Left hindlimb (tissue), 1 donor: ENCODE measurements at regions not wholly inside any gene's neighbourhood (a gene's known extent, or its start where the extent isn't known, plus 50 kb on each side); places are given as distances from the start of the nearest gene placed in this dataset.
A peak's percentile ranks its signal among the peaks of the same experiment; 100 is the strongest.
"Not testable (repeated sequence)": the region's sequence is repeated elsewhere in the genome, so short reads cannot be mapped to it uniquely, and the experiment has no call there.

Experiments
- DNase-seq: peaks from one replicate; pipeline ENCODE4 v3.0.0-alpha.2; 2018

DNA sequence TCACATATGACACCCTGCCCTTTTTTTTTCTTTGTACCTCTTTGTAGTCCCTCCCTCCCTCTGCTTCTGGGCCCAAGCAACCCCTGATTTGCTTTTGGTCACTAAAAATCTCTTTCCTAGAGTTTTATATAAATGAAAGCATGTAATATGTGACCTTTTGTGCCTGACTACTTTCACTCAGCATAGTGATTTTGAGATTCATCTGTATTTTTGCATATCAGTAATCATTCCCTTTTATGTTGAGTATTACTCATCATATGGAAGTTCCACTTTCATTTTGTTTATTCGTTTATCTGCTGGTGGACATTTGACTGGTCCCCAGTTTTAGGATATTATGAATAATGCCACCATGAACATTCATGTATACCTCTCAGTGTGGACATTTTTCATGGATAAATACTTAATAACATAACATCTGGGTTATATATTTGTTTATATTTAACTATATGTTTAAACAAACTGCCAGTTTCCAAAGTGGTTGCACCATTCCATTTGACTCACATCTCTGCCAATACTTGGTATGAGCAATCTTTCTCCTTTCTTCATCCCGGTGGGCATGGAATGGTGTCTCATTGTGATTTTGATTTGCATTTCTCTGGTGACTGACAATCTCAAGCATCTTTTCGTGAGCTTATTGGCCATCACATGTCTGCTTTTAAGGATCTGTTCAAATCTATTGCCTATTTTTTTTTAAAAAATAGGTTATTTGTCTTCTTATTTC, 115.7 kb upstream of the S1PR3 start:
- DNase-seq = no peak

GRCh38 chr9:88880199-88880598, 111.1 kb upstream of the S1PR3 start:
- DNase-seq = no peak

DNA sequence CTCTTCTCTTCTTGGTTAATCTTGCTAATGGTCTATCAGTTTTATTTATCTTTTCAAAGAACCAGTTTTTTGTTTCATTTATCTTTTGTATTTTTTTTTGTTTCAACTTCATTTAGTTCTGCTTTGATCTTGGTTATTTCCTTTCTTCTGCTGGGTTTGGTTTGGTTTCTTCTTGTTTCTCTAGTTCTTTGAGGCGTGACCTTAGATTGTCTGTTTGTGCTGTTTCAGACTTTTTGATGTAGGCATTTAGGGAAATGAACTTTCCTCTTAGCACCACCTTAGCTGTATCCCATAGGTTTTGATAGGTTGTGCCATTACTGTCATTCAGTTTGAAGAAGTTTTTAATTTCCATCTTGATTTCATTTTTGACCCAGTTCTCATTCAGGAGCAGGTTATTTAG, 107.0 kb upstream of the S1PR3 start:
- DNase-seq = not testable (repeated sequence)

GRCh38 chr9:88886762-88887161, 104.5 kb upstream of the S1PR3 start:
- not testable (repeated sequence) for DNase-seq

DNA sequence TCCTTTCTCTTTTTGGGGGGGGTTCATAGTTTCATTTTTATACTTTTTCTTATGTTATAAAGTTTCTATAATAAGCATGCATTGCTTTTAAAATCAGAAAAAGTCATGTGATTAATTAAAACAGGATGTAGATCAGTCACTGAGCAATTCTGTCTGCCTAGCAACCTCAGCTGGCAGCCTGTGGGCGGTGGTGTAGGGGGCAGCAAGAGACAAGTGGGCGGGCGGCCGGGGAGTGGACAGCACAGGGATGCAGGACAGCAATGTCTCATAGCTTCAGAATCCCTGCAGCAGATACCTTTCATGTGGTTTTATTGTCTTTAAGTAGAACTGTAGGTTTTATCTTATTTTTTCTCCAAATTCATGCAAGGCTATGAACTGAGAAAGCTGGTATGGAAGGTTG, 101.9 kb upstream of the S1PR3 start:
- no peak for DNase-seq

DNA sequence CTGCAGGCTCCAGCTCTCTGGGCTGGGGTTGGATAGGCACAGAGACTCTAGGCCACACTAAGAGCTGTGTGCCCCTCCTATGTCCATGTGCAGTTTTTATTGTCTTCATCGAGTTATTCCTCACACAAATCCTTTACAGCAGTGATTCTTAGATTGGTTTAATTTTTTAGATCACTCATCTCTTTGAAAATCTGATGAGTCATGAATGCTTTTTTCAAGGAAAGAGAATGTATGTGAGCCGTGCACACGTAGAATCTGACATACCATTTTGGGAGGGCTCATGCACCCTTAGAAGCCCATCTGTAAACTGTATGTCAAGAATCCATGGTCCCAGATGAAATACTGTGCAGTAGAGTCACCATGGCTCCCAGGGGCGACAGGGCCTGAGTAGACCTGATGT, 100.7 kb upstream of the S1PR3 start:
- DNase-seq = no peak

DNA sequence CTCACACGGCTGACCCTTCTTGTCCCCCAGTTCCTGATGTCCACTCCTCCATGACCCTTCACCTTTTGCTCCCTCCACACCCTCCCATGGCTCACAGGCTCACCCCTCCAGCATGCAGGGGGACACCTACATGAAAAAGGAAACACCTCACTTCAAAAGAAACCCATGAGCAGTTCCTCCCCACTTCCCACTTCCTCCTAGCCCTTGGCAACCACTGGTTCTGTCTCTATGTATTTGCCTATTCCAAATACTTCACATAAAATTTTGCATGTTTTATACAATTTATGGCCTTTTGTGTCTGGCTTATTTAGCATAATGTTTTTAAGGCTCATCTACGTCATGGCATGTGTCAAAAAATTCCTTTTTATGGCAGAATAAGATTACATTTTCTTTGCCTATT, 100.2 kb upstream of the S1PR3 start:
- DNase-seq = no peak

- DNase-seq = no peak
These were observed 98.5 kb upstream of the S1PR3 start for GRCh38 chr9:88892724-88893123.

DNA sequence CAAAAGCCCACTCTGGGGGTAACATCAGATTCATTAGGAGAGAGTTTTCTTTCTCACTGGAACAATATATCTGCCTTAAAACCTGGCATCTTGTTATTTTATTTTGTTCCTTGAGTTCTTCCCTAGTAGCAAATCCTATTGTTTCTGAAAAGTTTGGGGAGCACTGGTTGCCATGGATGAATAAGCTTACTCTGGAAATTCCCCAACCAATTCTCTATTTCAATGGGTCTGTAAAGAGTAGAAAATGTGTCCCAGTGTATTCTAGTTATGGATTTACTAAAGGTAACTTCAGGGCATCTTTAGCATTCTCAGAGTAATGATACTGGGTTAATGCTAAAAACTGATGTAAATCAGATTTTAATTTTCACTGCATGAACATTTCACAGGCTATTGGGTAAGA, 94.2 kb upstream of the S1PR3 start:
- no peak for DNase-seq

DNA sequence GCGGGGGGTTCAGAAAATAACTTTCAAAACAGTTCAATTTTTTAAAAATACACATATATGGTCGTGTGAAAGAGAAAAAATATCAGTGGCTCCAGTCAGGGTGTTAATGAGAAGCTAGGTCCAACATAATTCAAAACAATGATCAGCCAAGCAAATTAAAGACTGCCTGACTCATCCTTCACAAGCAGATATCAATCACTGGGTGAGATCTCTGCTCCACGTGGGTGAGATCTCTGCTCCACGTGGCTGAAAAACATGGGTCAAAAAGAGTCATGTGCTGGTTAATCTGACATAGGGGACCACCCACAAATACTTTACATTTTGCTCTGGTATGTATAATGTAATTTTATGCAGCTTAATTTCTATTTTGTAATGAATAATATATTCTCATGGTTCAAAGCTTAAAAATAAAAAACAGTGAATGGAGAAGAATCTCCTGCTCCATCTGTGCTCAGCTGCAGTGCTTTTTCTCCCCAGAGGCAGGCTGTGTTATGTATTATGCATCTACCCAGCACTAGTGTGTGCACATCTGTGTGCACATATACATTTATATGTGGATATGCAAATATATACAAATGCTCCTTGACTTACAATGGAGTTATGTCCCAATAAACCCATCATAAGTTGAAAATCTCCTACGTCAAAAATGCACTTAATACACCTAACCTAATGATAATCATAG, 93.1 kb upstream of the S1PR3 start:
- DNase-seq = no peak

GRCh38 chr9:88905506-88905905, 85.8 kb upstream of the S1PR3 start:
- no peak for DNase-seq

DNA sequence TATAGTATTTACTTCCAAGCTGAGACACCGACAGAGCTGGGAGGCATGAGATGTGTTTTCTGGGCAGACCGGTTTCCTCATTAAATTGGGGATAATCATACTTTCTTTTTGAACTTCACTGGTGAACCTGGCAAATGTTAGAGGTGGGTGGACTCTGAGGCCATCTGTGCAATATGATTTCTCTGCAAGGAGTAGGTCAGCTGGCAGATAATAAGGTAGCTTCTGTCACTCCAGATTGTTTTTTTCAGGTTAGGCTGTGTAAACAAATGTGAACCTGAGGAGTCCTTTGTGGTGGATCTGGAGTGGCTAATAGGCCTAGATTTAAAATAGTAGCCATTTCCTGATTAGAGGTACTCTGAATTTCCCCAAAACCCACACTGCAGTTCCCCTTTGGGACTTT, 75.4 kb upstream of the S1PR3 start:
- no peak for DNase-seq

GRCh38 chr9:88916894-88917293, 74.4 kb upstream of the S1PR3 start:
- no peak for DNase-seq

DNA sequence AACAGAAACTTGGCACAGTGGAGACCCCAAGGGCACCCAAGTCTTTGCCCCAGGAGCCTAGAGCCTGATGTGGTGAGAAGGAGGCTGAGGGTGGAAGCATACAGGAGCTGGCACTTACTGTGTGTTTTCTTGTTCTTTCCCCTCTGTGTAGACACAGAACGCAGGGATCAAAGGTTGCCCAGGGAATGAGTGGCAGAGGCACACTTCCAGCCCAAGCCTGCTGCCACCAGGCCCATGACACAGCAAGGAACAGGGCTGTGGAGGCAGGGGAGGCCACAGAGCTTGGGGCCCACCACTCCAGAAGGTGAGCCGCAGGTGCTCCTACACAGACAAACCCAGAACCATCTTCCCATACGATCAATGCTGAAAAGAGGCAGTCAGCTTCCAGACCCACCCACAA, 73.9 kb upstream of the S1PR3 start:
- no peak for DNase-seq

- DNase-seq = not testable (repeated sequence)
These were observed 72.7 kb upstream of the S1PR3 start for GRCh38 chr9:88918537-88918936.

GRCh38 chr9:88920645-88921044, 70.6 kb upstream of the S1PR3 start:
- no peak for DNase-seq

DNA sequence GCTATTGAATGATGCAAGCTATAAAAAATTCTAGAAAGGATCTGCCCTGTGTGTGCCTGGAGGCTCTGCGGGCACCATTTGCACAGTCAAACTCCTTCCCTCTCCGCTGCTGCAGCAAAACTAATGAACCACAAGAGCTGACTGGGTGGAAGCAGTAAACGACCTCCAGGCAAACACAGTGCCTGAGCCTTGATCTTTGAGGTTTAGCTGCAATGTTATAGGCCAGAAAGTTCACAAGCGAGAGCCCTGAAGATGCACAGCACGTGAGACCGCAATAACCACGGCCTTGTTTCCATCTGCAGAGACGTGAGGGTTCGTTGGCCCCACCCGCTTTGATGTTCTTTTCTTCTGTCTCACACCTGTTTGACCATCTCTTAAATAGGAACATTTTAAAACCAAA, 69.2 kb upstream of the S1PR3 start:
- no peak for DNase-seq

- no peak for DNase-seq
These were observed 68.2 kb upstream of the S1PR3 start for GRCh38 chr9:88923092-88923491.

GRCh38 chr9:88923653-88924288, 67.5 kb upstream of the S1PR3 start:
- no peak for DNase-seq

GRCh38 chr9:88925481-88925880, 65.8 kb upstream of the S1PR3 start:
- no peak for DNase-seq

DNA sequence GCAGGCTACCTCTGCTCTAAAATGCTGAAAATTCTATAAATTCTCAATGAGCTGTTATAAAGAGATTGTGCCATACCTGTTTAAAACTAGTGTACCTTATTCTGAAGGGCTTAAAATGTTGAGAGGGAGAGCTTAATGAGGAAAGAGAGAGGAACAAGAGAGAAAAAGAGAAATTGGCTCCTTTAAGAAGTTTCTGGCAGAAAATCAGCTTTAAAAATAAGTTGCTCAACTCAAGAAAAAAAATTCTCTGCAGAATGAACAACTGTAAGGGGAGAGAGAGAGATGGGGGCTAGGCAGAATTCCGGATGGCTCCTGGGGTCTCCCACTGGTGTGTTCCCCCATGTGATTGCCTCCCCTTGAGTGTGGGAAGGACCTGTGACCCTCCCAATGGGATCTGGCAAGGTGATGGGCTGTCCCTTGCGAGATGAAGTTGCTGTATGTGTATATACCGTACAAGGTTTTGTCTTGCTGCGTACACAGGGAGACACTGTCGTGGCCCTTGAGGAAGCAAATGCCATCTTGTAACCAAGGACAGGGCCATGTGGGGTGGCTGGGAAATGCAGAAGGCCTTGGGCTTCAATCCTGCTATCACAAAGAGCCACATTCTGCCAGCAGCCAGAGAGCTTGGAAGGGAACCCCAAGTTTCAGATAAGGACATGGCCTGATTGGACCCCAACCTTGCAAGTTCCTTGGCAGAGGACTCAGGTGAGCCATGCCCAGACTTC, 64.3 kb upstream of the S1PR3 start:
- DNase-seq = no peak

- no peak for DNase-seq
These were observed 63.8 kb upstream of the S1PR3 start for GRCh38 chr9:88927510-88927909.

DNA sequence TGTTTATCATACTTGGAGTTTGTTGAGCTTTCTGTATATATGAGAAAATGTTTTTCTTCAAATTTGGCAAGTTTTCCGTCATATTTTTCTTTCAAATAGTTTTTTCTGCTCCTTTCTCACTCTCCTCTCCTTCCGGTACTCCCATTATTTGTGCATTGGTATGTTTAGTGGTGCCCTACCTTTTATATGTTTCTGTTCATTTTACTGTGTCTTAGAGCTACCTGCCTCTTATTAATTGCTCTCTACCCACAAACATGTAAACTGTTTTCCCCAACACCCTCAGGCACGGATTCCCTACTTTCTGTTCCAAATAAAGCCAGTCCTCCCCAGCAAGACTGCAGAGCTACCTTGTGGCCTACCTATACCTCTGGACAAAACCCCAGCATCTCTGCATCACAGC, 60.6 kb upstream of the S1PR3 start:
- no peak for DNase-seq

DNA sequence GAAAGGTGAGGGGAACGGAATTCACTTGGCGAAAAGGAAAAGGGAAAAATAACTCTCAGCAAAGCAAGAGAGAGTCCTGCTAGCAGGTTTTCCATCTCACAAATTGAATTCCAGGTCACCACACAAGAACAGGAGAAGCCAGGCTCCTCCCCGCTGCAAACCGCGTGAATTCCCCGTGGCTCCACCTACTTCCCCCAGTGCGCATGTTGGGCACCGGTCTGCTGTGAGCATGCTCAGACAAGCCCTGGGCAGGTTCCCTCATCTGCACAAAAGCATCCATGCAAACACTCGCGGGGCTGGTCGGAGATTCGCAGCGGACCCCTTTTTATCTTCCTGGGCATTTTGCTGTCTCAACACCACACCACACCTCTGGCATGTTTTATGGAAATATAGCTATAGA, 58.5 kb upstream of the S1PR3 start:
- DNase-seq = peak; percentile 54
